CD14-positive monocyte (primary cell): ENCODE measurements at regions not wholly inside any gene's neighbourhood (a gene's known extent, or its start where the extent isn't known, plus 50 kb on each side); places are given as distances from the start of the nearest gene placed in this dataset.

ENCODE experiments used
- DNase-seq, 3 donors: peaks; one replicate each; pipeline ENCODE4 v3.0.0-alpha.2; 2011 to 2022
- H2AFZ ChIP-seq: 2 replicates; pipeline ENCODE4 v1.6.0; 2012; ENCODE audit warnings: mild to moderate bottlenecking, low read depth, low read length, inconsistent platforms; ENCODE audit not compliant: insufficient read depth, poor library complexity, severe bottlenecking
- H3K27ac ChIP-seq, 2 donors: 1 replicate in 1 of 2; 2 replicates in 1 of 2; pipeline ENCODE4 v1.5.1; 2012 to 2013; ENCODE audit warnings: low read length in 2 of 2, control low read depth in 1 of 2, inconsistent platforms in 1 of 2, low read depth in 1 of 2, mild to moderate bottlenecking in 1 of 2
- H3K27me3 ChIP-seq, 2 donors: one replicate each; pipeline versions ENCODE4 v1.6.0 to v1.6.1; 2011 to 2013; ENCODE audit warnings: low read length in 2 of 2; ENCODE audit not compliant: control insufficient read depth in 2 of 2, insufficient read depth in 2 of 2
- H3K36me3 ChIP-seq, 2 donors: replicated peaks in 1 of 2; 1 replicate in 1 of 2; 2 replicates in 1 of 2; pipeline versions ENCODE4 v1.5.1 to v1.6.1; 2012 to 2013; ENCODE audit warnings: low read length in 2 of 2, control low read depth in 1 of 2, inconsistent platforms in 1 of 2, mild to moderate bottlenecking in 1 of 2; ENCODE audit not compliant: insufficient read depth in 2 of 2, control insufficient read depth in 1 of 2
- H3K4me1 ChIP-seq, 2 donors: 1 replicate in 1 of 2; 2 replicates in 1 of 2; pipeline versions ENCODE4 v1.5.1 to v1.6.1; 2012 to 2013; ENCODE audit warnings: low read length in 2 of 2, control low read depth in 1 of 2, inconsistent platforms in 1 of 2, mild to moderate bottlenecking in 1 of 2, moderate library complexity in 1 of 2; ENCODE audit not compliant: insufficient read depth in 2 of 2, control insufficient read depth in 1 of 2
- H3K4me2 ChIP-seq: replicated peaks from 2 replicates; pipeline ENCODE3; 2012; ENCODE audit warnings: low read length, moderate library complexity, mild to moderate bottlenecking; ENCODE audit not compliant: poor library complexity, severe bottlenecking; ENCODE audit errors: extremely low read depth
- H3K4me3 ChIP-seq, 3 experiments: fragments of 200-600 bp in 1 of 3; sonication (generic) in 1 of 3; replicated peaks in 1 of 3; 1 replicate in 2 of 3; 2 replicates in 1 of 3; pipeline ENCODE4 v1.5.1; 2011 to 2013; ENCODE audit warnings: low read length in 3 of 3, mild to moderate bottlenecking in 3 of 3, control low read depth in 2 of 3, low read depth in 2 of 3, inconsistent platforms in 1 of 3, moderate library complexity in 1 of 3
- H3K79me2 ChIP-seq: 2 replicates; pipeline ENCODE4 v1.6.0; 2012; ENCODE audit warnings: mild to moderate bottlenecking, control low read depth, inconsistent platforms, low read length, moderate library complexity; ENCODE audit not compliant: insufficient read depth
- H3K9ac ChIP-seq: 2 replicates; pipeline ENCODE4 v1.6.0; 2017; ENCODE audit warnings: low read length, mild to moderate bottlenecking; ENCODE audit not compliant: insufficient read depth, poor library complexity, severe bottlenecking
- H3K9me3 ChIP-seq, 2 donors: replicated peaks in 1 of 2; 1 replicate in 1 of 2; 2 replicates in 1 of 2; pipeline versions ENCODE4 v1.5.1 to v1.6.1; 2012 to 2013; ENCODE audit warnings: low read length in 2 of 2, control low read depth in 1 of 2; ENCODE audit not compliant: control insufficient read depth in 1 of 2, insufficient read depth in 1 of 2
- H4K20me1 ChIP-seq: 2 replicates; pipeline ENCODE4 v1.6.0; 2012; ENCODE audit warnings: mild to moderate bottlenecking, low read length, control low read depth, moderate library complexity; ENCODE audit not compliant: insufficient read depth
- H3K27ac Mint-ChIP-seq, 7 donors: one replicate each; pipeline ENCODE4 v1.8.0; 2020; ENCODE audit warnings: mild to moderate bottlenecking in 7 of 7, mixed read lengths in 7 of 7, moderate library complexity in 6 of 7, inconsistent platforms in 2 of 7
- H3K27me3 Mint-ChIP-seq, 3 donors: one replicate each; pipeline ENCODE4 v1.8.0; 2021 to 2022; ENCODE audit warnings: low read depth in 3 of 3, mild to moderate bottlenecking in 3 of 3, mixed read lengths in 3 of 3, moderate library complexity in 3 of 3, inconsistent platforms in 1 of 3
- H3K36me3 Mint-ChIP-seq, 2 donors: one replicate each; pipeline ENCODE4 v1.8.0; 2020; ENCODE audit warnings: mixed read lengths in 2 of 2, inconsistent platforms in 1 of 2, mild to moderate bottlenecking in 1 of 2
- H3K4me1 Mint-ChIP-seq: one replicate; pipeline ENCODE4 v1.8.0; 2020; ENCODE audit warnings: mild to moderate bottlenecking, mixed read lengths
- H3K4me3 Mint-ChIP-seq, 2 donors: one replicate each; pipeline ENCODE4 v1.8.0; 2020; ENCODE audit warnings: mild to moderate bottlenecking in 2 of 2, mixed read lengths in 2 of 2, moderate library complexity in 1 of 2
- H3K9me3 Mint-ChIP-seq, 7 donors: one replicate each; pipeline ENCODE4 v1.8.0; 2020 to 2022; ENCODE audit warnings: mixed read lengths in 7 of 7, mild to moderate bottlenecking in 6 of 7, moderate library complexity in 6 of 7, inconsistent platforms in 2 of 7
- CTCF ChIP-seq: fragments of 200-600 bp; IDR thresholded peaks from one replicate; pipeline ENCODE4 v1.8.0; 2022; ENCODE audit warnings: antibody characterized with exemption, mild to moderate bottlenecking
- WGBS: methylation state at CpG from one replicate; pipeline ENCODE4 v1.1.5; 2013; ENCODE audit warnings: missing lambda C conversion rate; ENCODE audit not compliant: insufficient coverage; 5-methylcytosine and 5-hydroxymethylcytosine counted together
- intact Hi-C, 2 donors: fragments of 100-400 bp; cut with micrococcal nuclease; formaldehyde crosslinking; loops; one replicate each; pipeline versions ENCODE4 v1.15.0 to v1.15.1; 2023

GRCh38 chr1:219266524-219266923 is 92.8 kb downstream of the LYPLAL1 start:
- WGBS, result no CpG with 5 or more reads among the region's 2 CpGs
- DNase-seq, result no peak
- no peak overlapping the region for H3K4me2 ChIP-seq
- peaks cover 0 to 11% of the 10 kb centered on the region in 2 donors for H3K9me3 ChIP-seq
- peaks cover 2 to 10% (median 5%) of the 10 kb centered on the region in 7 donors for H3K9me3 Mint-ChIP-seq
- no peaks in the 10 kb centered on the region for H3K4me1 Mint-ChIP-seq
- no peak overlapping the region for H2AFZ ChIP-seq
- no peaks in the 10 kb centered on the region for H3K27me3 ChIP-seq
- intact Hi-C loops, result no loop called here
- no peaks in the 10 kb centered on the region for H3K36me3 ChIP-seq
- H3K36me3 Mint-ChIP-seq, result no peaks in the 10 kb centered on the region
- H3K9ac ChIP-seq, result no peak overlapping the region
- H3K79me2 ChIP-seq, result no peaks in the 10 kb centered on the region
- H3K27ac ChIP-seq, result no peak overlapping the region
- no peak overlapping the region for H3K4me3 Mint-ChIP-seq
- H3K27ac Mint-ChIP-seq, result no peak overlapping the region
- H3K4me3 ChIP-seq, result no peak overlapping the region
- H3K27me3 Mint-ChIP-seq, result peaks cover 0 to 5% (median 0%) of the 10 kb centered on the region in 3 donors
- no peaks in the 10 kb centered on the region for H3K4me1 ChIP-seq
- H4K20me1 ChIP-seq, result no peaks in the 10 kb centered on the region
- TF ChIP-seq CTCF, result no peak

- Histone ChIP-seq H3K79me2 (no peaks in the 10 kb centered on the region), H3K4me2 (no peak overlapping the region), H3K27ac (no peak overlapping the region), H3K9me3 (peaks cover 0 to 11% of the 10 kb centered on the region in 2 donors), H3K4me3 (no peak overlapping the region), H3K27me3 (no peaks in the 10 kb centered on the region), H3K9ac (no peak overlapping the region), H2AFZ (no peak overlapping the region), H3K4me1 (no peaks in the 10 kb centered on the region), H3K36me3 (no peaks in the 10 kb centered on the region), H4K20me1 (no peaks in the 10 kb centered on the region)
- no peak overlapping the region for H3K4me3 Mint-ChIP-seq
- peaks cover 2 to 10% (median 6%) of the 10 kb centered on the region in 7 donors for H3K9me3 Mint-ChIP-seq
- H3K27me3 Mint-ChIP-seq, result peaks cover 0 to 4% (median 0%) of the 10 kb centered on the region in 3 donors
- no peaks in the 10 kb centered on the region for H3K4me1 Mint-ChIP-seq
- H3K36me3 Mint-ChIP-seq, result no peaks in the 10 kb centered on the region
- no CpG with 5 or more reads among the region's 2 CpGs for WGBS
- no peak overlapping the region for H3K27ac Mint-ChIP-seq
- no peak for DNase-seq
- intact Hi-C loops, result no loop called here
- TF ChIP-seq CTCF, result no peak
Measured at GRCh38 chr1:219265026-219265515, 91.4 kb downstream of the LYPLAL1 start.
